SH-SY5Y (cell line): ENCODE measurements at regions not wholly inside any gene's neighbourhood (a gene's known extent, or its start where the extent isn't known, plus 50 kb on each side); places are given as distances from the start of the nearest gene placed in this dataset.

Source experiments
- GATA2 ChIP-seq: IDR thresholded peaks from 2 replicates; pipeline ENCODE4 v1.6.1; 2011; ENCODE audit warnings: mild to moderate bottlenecking, low read depth, low read length
- GATA3 ChIP-seq: IDR thresholded peaks from 2 replicates; pipeline ENCODE4 v1.6.1; 2011; ENCODE audit warnings: low read depth, mild to moderate bottlenecking, low read length, moderate library complexity

GRCh38 chr1:4271338-4271998 is 371.4 kb upstream of the C1orf174 start:
- TF ChIP-seq GATA2: no peak
- no peak for TF ChIP-seq GATA3

GRCh38 chr1:4272568-4272967 is 372.5 kb upstream of the C1orf174 start:
- TF ChIP-seq GATA2 (no peak), GATA3 (no peak)

GRCh38 chr1:4273243-4273642 is 373.2 kb upstream of the C1orf174 start:
- TF ChIP-seq GATA2 (no peak), GATA3 (no peak)

GRCh38 chr1:4273747-4274146 is 373.7 kb upstream of the C1orf174 start:
- no peak for TF ChIP-seq GATA2

GRCh38 chr1:4275083-4275482 is 375.0 kb upstream of the C1orf174 start:
- no peak for TF ChIP-seq GATA2
- no peak for TF ChIP-seq GATA3

- TF ChIP-seq GATA3 (no peak), GATA2 (no peak)
Observed at GRCh38 chr1:4276238-4276637, 376.2 kb upstream of the C1orf174 start.

- TF ChIP-seq GATA3 (no peak), GATA2 (no peak)
Observed at GRCh38 chr1:4277598-4277997, 376.8 kb upstream of the AJAP1 start.

- no peak for TF ChIP-seq GATA2
- TF ChIP-seq GATA3: no peak
Observed at GRCh38 chr1:4284976-4285375, 369.4 kb upstream of the AJAP1 start.

- TF ChIP-seq GATA2 (no peak), GATA3 (no peak)
Observed at GRCh38 chr1:4292861-4293260, 361.5 kb upstream of the AJAP1 start.

- TF ChIP-seq GATA3: no peak
- no peak for TF ChIP-seq GATA2
Observed at GRCh38 chr1:4298361-4299083, 355.9 kb upstream of the AJAP1 start.

- no peak for TF ChIP-seq GATA3
- TF ChIP-seq GATA2: no peak
Observed at GRCh38 chr1:4301007-4301406, 353.4 kb upstream of the AJAP1 start.

- TF ChIP-seq GATA2 (no peak), GATA3 (no peak)
Observed at GRCh38 chr1:4303303-4303702, 351.1 kb upstream of the AJAP1 start.

- TF ChIP-seq GATA3: no peak
- no peak for TF ChIP-seq GATA2
Observed at GRCh38 chr1:4305526-4306301, 348.7 kb upstream of the AJAP1 start.

- TF ChIP-seq GATA2: no peak
- TF ChIP-seq GATA3: no peak
Observed at GRCh38 chr1:4306559-4307467, 347.6 kb upstream of the AJAP1 start.
